ENCODE measurements at regions not wholly inside any gene's neighbourhood (a gene's known extent, or its start where the extent isn't known, plus 50 kb on each side); places are given as distances from the start of the nearest gene placed in this dataset.

GRCh38 chr12:59927032-59927431, 331.2 kb downstream of the SLC16A7 start:
- DNase-seq (ENCODE audit: low spot score): no peak
- no peak for ATAC-seq

- ATAC-seq: no peak
These were observed 332.6 kb downstream of the SLC16A7 start for GRCh38 chr12:59928416-59928815.

GRCh38 chr12:59929110-59929509, 333.3 kb downstream of the SLC16A7 start:
- ATAC-seq: no peak
- DNase-seq (ENCODE audit: low spot score): no peak

More at GRCh38 chr12:59928416-59928815, 332.6 kb downstream of the SLC16A7 start:
- DNase-seq (ENCODE audit: low spot score): no peak

GRCh38 chr12:59934486-59934885, 338.7 kb downstream of the SLC16A7 start:
- DNase-seq (ENCODE audit: low spot score) (no peak), ATAC-seq (no peak)

GRCh38 chr12:59936534-59936933, 340.7 kb downstream of the SLC16A7 start:
- no peak for ATAC-seq

GRCh38 chr12:59937148-59937547, 341.3 kb downstream of the SLC16A7 start:
- DNase-seq (ENCODE audit: low spot score): no peak
- ATAC-seq: no peak

More at GRCh38 chr12:59936534-59936933, 340.7 kb downstream of the SLC16A7 start:
- DNase-seq (ENCODE audit: low spot score): no peak

- no peak for ATAC-seq
These were observed 342.5 kb downstream of the SLC16A7 start for GRCh38 chr12:59938190-59938962.

GRCh38 chr12:59940631-59941342, 345.0 kb downstream of the SLC16A7 start:
- DNase-seq (ENCODE audit: low spot score) (no peak), ATAC-seq (no peak)

More at GRCh38 chr12:59938190-59938962, 342.5 kb downstream of the SLC16A7 start:
- DNase-seq (ENCODE audit: low spot score): no peak

- DNase-seq (ENCODE audit: low spot score) (no peak), ATAC-seq (no peak)
These were observed 345.6 kb downstream of the SLC16A7 start for GRCh38 chr12:59941461-59941860.

- ATAC-seq (no peak), DNase-seq (ENCODE audit: low spot score) (no peak)
These were observed 348.3 kb downstream of the SLC16A7 start for GRCh38 chr12:59944177-59944576.

- ATAC-seq (no peak), DNase-seq (ENCODE audit: low spot score) (no peak)
These were observed 350.8 kb downstream of the SLC16A7 start for GRCh38 chr12:59946635-59947034.

GRCh38 chr12:59963546-59963945, 367.7 kb downstream of the SLC16A7 start:
- DNase-seq (ENCODE audit: low spot score): no peak
- ATAC-seq: no peak

GRCh38 chr12:59972905-59973304, 377.1 kb downstream of the SLC16A7 start:
- DNase-seq (ENCODE audit: low spot score) (no peak), ATAC-seq (no peak)

- no peak for ATAC-seq
- DNase-seq (ENCODE audit: low spot score): no peak
These were observed 377.7 kb downstream of the SLC16A7 start for GRCh38 chr12:59973515-59973914.

- ATAC-seq: no peak
- no peak for DNase-seq (ENCODE audit: low spot score)
These were observed 381.9 kb downstream of the SLC16A7 start for GRCh38 chr12:59977779-59978178.

GRCh38 chr12:59980476-59980875, 384.6 kb downstream of the SLC16A7 start:
- no peak for ATAC-seq
- DNase-seq (ENCODE audit: low spot score): no peak

- DNase-seq (ENCODE audit: low spot score) (no peak), ATAC-seq (no peak)
These were observed 403.5 kb downstream of the SLC16A7 start for GRCh38 chr12:59999291-59999690.

- DNase-seq (ENCODE audit: low spot score): no peak
- ATAC-seq: no peak
These were observed 414.7 kb downstream of the SLC16A7 start for GRCh38 chr12:60010486-60010885.

- ATAC-seq (no peak), DNase-seq (ENCODE audit: low spot score) (no peak)
These were observed 416.8 kb downstream of the SLC16A7 start for GRCh38 chr12:60012659-60013058.

- no peak for ATAC-seq
- no peak for DNase-seq (ENCODE audit: low spot score)
These were observed 418.6 kb downstream of the SLC16A7 start for GRCh38 chr12:60014436-60014835.

- ATAC-seq: no peak
- no peak for DNase-seq (ENCODE audit: low spot score)
These were observed 424.2 kb downstream of the SLC16A7 start for GRCh38 chr12:60020068-60020467.

- ATAC-seq (no peak), DNase-seq (ENCODE audit: low spot score) (no peak)
These were observed 425.4 kb downstream of the SLC16A7 start for GRCh38 chr12:60021235-60021634.

All from left lobe of liver (tissue), 2 donors.